HepG2 (cell line): ENCODE measurements at regions not wholly inside any gene's neighbourhood (a gene's known extent, or its start where the extent isn't known, plus 50 kb on each side); places are given as distances from the start of the nearest gene placed in this dataset.

Source experiments
- ARID4A ChIP-seq: sonication (generic); formaldehyde crosslinking; IDR thresholded peaks from 2 replicates; pipeline ENCODE4 v1.5.0; 2020; ENCODE audit warnings: mild to moderate bottlenecking, missing genetic modification reagents, borderline replicate concordance
- FOXA1 ChIP-seq, 2 experiments: fragments of 450-650 bp in 1 of 2; sonication (generic) in 1 of 2; formaldehyde crosslinking in 1 of 2; IDR thresholded peaks; 2 replicates each; pipeline versions ENCODE4 v1.4.0 to v1.6.1; 2016 to 2020; ENCODE audit warnings: missing genetic modification reagents in 1 of 2
- MAX ChIP-seq: IDR thresholded peaks from 2 replicates; pipeline ENCODE4 v1.6.1; 2012; ENCODE audit warnings: inconsistent platforms
- NCOA2 ChIP-seq: sonication (generic); formaldehyde crosslinking; IDR thresholded peaks from 2 replicates; pipeline ENCODE4 v1.8.0; 2022; ENCODE audit warnings: inconsistent platforms
- PAX8 ChIP-seq: sonication (generic); formaldehyde crosslinking; IDR thresholded peaks from 2 replicates; pipeline ENCODE4 v1.8.0; 2022; ENCODE audit warnings: mild to moderate bottlenecking, missing genetic modification reagents, borderline replicate concordance
- PPARG ChIP-seq: conservative IDR thresholded peaks from 2 replicates; pipeline ENCODE4 v1.6.1; 2016; ENCODE audit warnings: missing biosample characterization, missing genetic modification reagents
- SMARCC2 ChIP-seq: fragments of 450-650 bp; IDR thresholded peaks from 2 replicates; pipeline ENCODE4 v1.6.1; 2017; ENCODE audit warnings: antibody characterized with exemption, mild to moderate bottlenecking
- SSRP1 ChIP-seq: IDR thresholded peaks from 2 replicates; pipeline ENCODE4 v1.6.1; 2016; ENCODE audit warnings: control low read depth
- TRAFD1 ChIP-seq: sonication (generic); formaldehyde crosslinking; IDR thresholded peaks from 2 replicates; pipeline ENCODE4 v1.5.1; 2020; ENCODE audit warnings: missing genetic modification reagents, mild to moderate bottlenecking, borderline replicate concordance
- WIZ ChIP-seq: sonication (generic); formaldehyde crosslinking; IDR thresholded peaks from 2 replicates; pipeline ENCODE4 v1.5.1; 2020; ENCODE audit warnings: mild to moderate bottlenecking, missing genetic modification reagents
- ZNF180 ChIP-seq: sonication (generic); formaldehyde crosslinking; IDR thresholded peaks from 2 replicates; pipeline ENCODE4 v1.4.0; 2020; ENCODE audit warnings: low read depth, missing genetic modification reagents, borderline replicate concordance
- ZNF407 ChIP-seq: sonication (generic); formaldehyde crosslinking; IDR thresholded peaks from one replicate; pipeline ENCODE4 v1.5.1; 2020; ENCODE audit warnings: mild to moderate bottlenecking, missing genetic modification reagents; ENCODE audit errors: not compliant biosample characterization
- ZNF563 ChIP-seq: sonication (generic); formaldehyde crosslinking; IDR thresholded peaks from 2 replicates; pipeline ENCODE4 v1.8.0; 2022; ENCODE audit warnings: mild to moderate bottlenecking, moderate library complexity, missing genetic modification reagents
- ZNF816 ChIP-seq: sonication (generic); formaldehyde crosslinking; IDR thresholded peaks from 2 replicates; pipeline ENCODE4 v1.8.0; 2022; ENCODE audit warnings: missing genetic modification reagents, mild to moderate bottlenecking, borderline replicate concordance
- ZSCAN31 ChIP-seq: sonication (generic); formaldehyde crosslinking; IDR thresholded peaks from 2 replicates; pipeline ENCODE4 v1.5.0; 2020; ENCODE audit warnings: low read depth, mild to moderate bottlenecking, missing genetic modification reagents

- TF ChIP-seq TRAFD1 (CRISPR knock-in tag) = 0 out of 2 replicates have a peak, but pooled peaks have one; percentile 17
- no peak for TF ChIP-seq SMARCC2
- TF ChIP-seq PAX8 (CRISPR knock-in tag) = no peak
- peak; percentile 94 for TF ChIP-seq MAX
- TF ChIP-seq FOXA1 (IDR thresholded peaks at IDR 0.05) = no peak
- TF ChIP-seq FOXA1 (CRISPR knock-in tag; IDR thresholded peaks at IDR 0.05) = peak; percentile 54; the same call in 1 of the 2 replicates
- TF ChIP-seq ZSCAN31 (CRISPR knock-in tag) = peak; percentile 81; the same call in 1 of the 2 replicates
- TF ChIP-seq WIZ (CRISPR knock-in tag) = no peak
- peak; percentile 74 for TF ChIP-seq PPARG
- TF ChIP-seq ZNF816 = no peak
- peak; percentile 53; the same call in 1 of the 2 replicates for TF ChIP-seq ARID4A
- TF ChIP-seq NCOA2 = peak; percentile 67
- no peak for TF ChIP-seq ZNF407 (CRISPR knock-in tag)
- TF ChIP-seq ZNF563 = peak; percentile 44; the same call in 1 of the 2 replicates
- no peak for TF ChIP-seq ZNF180
- 0 out of 2 replicates have a peak, but pooled peaks have one; percentile 70 for TF ChIP-seq SSRP1 (CRISPR knock-in tag)
These were observed 184.2 kb downstream of the ETS2 start (continued) for GRCh38 chr21:38989745-38990423.
